WTC11 (cell line): ENCODE measurements at regions not wholly inside any gene's neighbourhood (a gene's known extent, or its start where the extent isn't known, plus 50 kb on each side); places are given as distances from the start of the nearest gene placed in this dataset.

Experiments
- ATAC-seq: fragments of 200-7000 bp; cut with Tn5 transposase; 2 replicates; pipeline ENCODE4 v1.10.0; 2021; ENCODE audit warnings: mild to moderate bottlenecking, moderate library complexity
- CTCF ChIA-PET: fragments of 300-600 bp; sonication (Branson Sonifier 250); formaldehyde crosslinking; loops from one replicate; lab custom pipeline; 2021; ENCODE audit warnings: antibody characterized with exemption; lab: Charles Lee
- POLR2A ChIA-PET: fragments of 350-600 bp; sonication (Branson Sonifier 250); formaldehyde crosslinking; loops from one replicate; lab custom pipeline; 2021; ENCODE audit warnings: antibody characterized with exemption; lab: Charles Lee
- DNase-seq: peaks from one replicate; pipeline ENCODE4 v3.0.0; 2021; ENCODE audit warnings: low spot score
- H3K27ac Mint-ChIP-seq: 2 replicates; pipeline ENCODE4 v1.8.0; 2021; ENCODE audit warnings: mixed read lengths
- H3K27me3 Mint-ChIP-seq: 2 replicates; pipeline ENCODE4 v1.8.0; 2021; ENCODE audit warnings: low read depth, mild to moderate bottlenecking, moderate library complexity, mixed read lengths
- H3K36me3 Mint-ChIP-seq: 2 replicates; pipeline ENCODE4 v1.8.0; 2021; ENCODE audit warnings: mixed read lengths
- H3K4me1 Mint-ChIP-seq: 2 replicates; pipeline ENCODE4 v1.8.0; 2022; ENCODE audit warnings: mixed read lengths
- H3K4me3 Mint-ChIP-seq: 2 replicates; pipeline ENCODE4 v1.8.0; 2021; ENCODE audit warnings: mild to moderate bottlenecking, moderate library complexity, mixed read lengths
- H3K9me3 Mint-ChIP-seq: 2 replicates; pipeline ENCODE4 v1.8.0; 2021; ENCODE audit warnings: mixed read lengths
- ATF1 ChIP-seq: sonication (generic); formaldehyde crosslinking; IDR thresholded peaks from 2 replicates; pipeline ENCODE4 v1.8.1; 2023; ENCODE audit warnings: mild to moderate bottlenecking, moderate library complexity, missing genetic modification reagents
- FOXK1 ChIP-seq: sonication (generic); formaldehyde crosslinking; IDR thresholded peaks from 2 replicates; pipeline ENCODE4 v1.8.0; 2022; ENCODE audit warnings: mild to moderate bottlenecking, moderate library complexity, missing genetic modification reagents
- FOXP1 ChIP-seq: sonication (generic); formaldehyde crosslinking; IDR thresholded peaks from 2 replicates; pipeline ENCODE4 v1.8.0; 2022; ENCODE audit warnings: missing genetic modification reagents, mild to moderate bottlenecking, moderate library complexity, borderline replicate concordance
- NR3C1 ChIP-seq: sonication (generic); formaldehyde crosslinking; conservative IDR thresholded peaks from 2 replicates; pipeline ENCODE4 v1.8.1; 2023; ENCODE audit warnings: low read depth, mild to moderate bottlenecking, missing genetic modification reagents
- OVOL2 ChIP-seq: fragments of 250-450 bp; sonication (Bioruptor Pico); IDR thresholded peaks from 2 replicates; pipeline ENCODE4 v1.9.0; 2021; ENCODE audit warnings: mild to moderate bottlenecking, borderline replicate concordance
- PRRX2 ChIP-seq: fragments of 250-450 bp; sonication (Bioruptor Pico); IDR thresholded peaks from 2 replicates; pipeline ENCODE4 v1.8.0; 2021; ENCODE audit warnings: mild to moderate bottlenecking
- SOX15 ChIP-seq: fragments of 250-450 bp; sonication (Bioruptor Pico); IDR thresholded peaks from 2 replicates; pipeline ENCODE4 v1.9.0; 2021; ENCODE audit warnings: mild to moderate bottlenecking
- TCF7 ChIP-seq: sonication (generic); formaldehyde crosslinking; IDR thresholded peaks from 2 replicates; pipeline ENCODE4 v1.8.0; 2022; ENCODE audit warnings: mild to moderate bottlenecking, low read depth, missing genetic modification reagents, moderate library complexity
- TEAD1 ChIP-seq: sonication (generic); formaldehyde crosslinking; IDR thresholded peaks from 2 replicates; pipeline ENCODE4 v1.8.0; 2022; ENCODE audit warnings: mild to moderate bottlenecking, missing genetic modification reagents
- ZNF219 ChIP-seq: sonication (generic); formaldehyde crosslinking; IDR thresholded peaks from 2 replicates; pipeline ENCODE4 v1.8.0; 2023; ENCODE audit warnings: missing genetic modification reagents, mild to moderate bottlenecking, borderline replicate concordance
- ZNF317 ChIP-seq: sonication (generic); formaldehyde crosslinking; IDR thresholded peaks from 2 replicates; pipeline ENCODE4 v1.8.1; 2023; ENCODE audit warnings: low read depth, mild to moderate bottlenecking, moderate library complexity, missing genetic modification reagents, borderline replicate concordance
- ZNF396 ChIP-seq: fragments of 250-450 bp; sonication (Bioruptor Pico); IDR thresholded peaks from 2 replicates; pipeline ENCODE4 v1.8.0; 2021; ENCODE audit warnings: mild to moderate bottlenecking, moderate library complexity, borderline replicate concordance
- ZNF416 ChIP-seq: fragments of 250-450 bp; sonication (Bioruptor Pico); IDR thresholded peaks from 2 replicates; pipeline ENCODE4 v1.9.0; 2021; ENCODE audit warnings: mild to moderate bottlenecking, inconsistent platforms
- ZNF671 ChIP-seq: fragments of 250-450 bp; sonication (Bioruptor Pico); IDR thresholded peaks from 2 replicates; pipeline ENCODE4 v1.8.0; 2021; ENCODE audit warnings: mild to moderate bottlenecking
- TF ChIP-seq, protein P1 (sequence below): sonication (generic); formaldehyde crosslinking; IDR thresholded peaks from 2 replicates; pipeline ENCODE4 v1.8.1; 2023; ENCODE audit warnings: mild to moderate bottlenecking, missing genetic modification reagents, moderate library complexity
- TF ChIP-seq, protein P2 (sequence below): sonication (generic); formaldehyde crosslinking; conservative IDR thresholded peaks from 2 replicates; pipeline ENCODE4 v1.8.1; 2022; ENCODE audit warnings: mild to moderate bottlenecking, missing genetic modification reagents
- TF ChIP-seq, protein P3 (sequence below): sonication (generic); formaldehyde crosslinking; IDR thresholded peaks from 2 replicates; pipeline ENCODE4 v1.8.1; 2022; ENCODE audit warnings: mild to moderate bottlenecking, moderate library complexity, missing genetic modification reagents
- TF ChIP-seq, protein P4 (sequence below): fragments of 250-450 bp; sonication (Bioruptor Pico); conservative IDR thresholded peaks from 2 replicates; pipeline ENCODE4 v1.9.0; 2021; ENCODE audit warnings: mild to moderate bottlenecking
- TF ChIP-seq, protein P5 (sequence below): fragments of 250-450 bp; sonication (Bioruptor Pico); IDR thresholded peaks from 2 replicates; pipeline ENCODE4 v1.9.0; 2021; ENCODE audit warnings: moderate library complexity, mild to moderate bottlenecking, inconsistent platforms, borderline replicate concordance
- TF ChIP-seq, protein P6 (sequence below): sonication (generic); formaldehyde crosslinking; IDR thresholded peaks from 2 replicates; pipeline ENCODE4 v1.8.0; 2022; ENCODE audit warnings: mild to moderate bottlenecking, missing genetic modification reagents
- TF ChIP-seq, protein P7 (sequence below): sonication (generic); formaldehyde crosslinking; IDR thresholded peaks from 2 replicates; pipeline ENCODE4 v1.8.0; 2023; ENCODE audit warnings: missing genetic modification reagents, mild to moderate bottlenecking, borderline replicate concordance
- TF ChIP-seq, protein P8 (sequence below): fragments of 200-600 bp; IDR thresholded peaks from 2 replicates; pipeline ENCODE4 v1.8.0; 2022; ENCODE audit warnings: antibody characterized with exemption

DNA sequence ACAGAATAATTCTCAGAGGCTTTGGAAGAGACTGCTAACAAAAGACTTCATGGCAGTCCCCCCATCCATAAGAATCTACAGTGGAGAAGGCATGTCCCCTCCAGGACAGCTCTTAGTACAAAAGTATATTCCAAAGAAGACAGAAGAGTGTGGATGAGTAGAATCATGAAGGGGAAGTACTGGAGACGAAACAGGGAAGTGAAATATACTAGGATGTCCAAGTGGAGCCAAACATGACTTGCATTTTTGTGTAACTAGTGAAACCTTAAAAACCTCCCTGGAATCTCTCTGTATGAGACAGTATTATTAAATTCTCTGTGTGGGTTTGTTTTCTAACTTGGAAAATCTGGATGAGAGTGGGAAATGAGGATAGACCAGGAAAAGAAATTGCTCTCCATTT lies 312.4 kb downstream of the RSL24D1 start:
- ChIA-PET POLR2A (no interaction called here), CTCF (no interaction called here)
- ATAC-seq (no peak), DNase-seq (no peak)
- Mint-ChIP-seq H3K36me3 (peaks cover 25% of the 10 kb centered on the region), H3K27ac (no peak overlapping the region), H3K4me3 (no peak overlapping the region), H3K27me3 (peaks cover under 1% of the 10 kb centered on the region; the same call in 1 of the 2 replicates), H3K9me3 (peaks cover 66% of the 10 kb centered on the region), H3K4me1 (no peaks in the 10 kb centered on the region)
- no peak for TF ChIP-seq ZNF396 (CRISPR knock-in tag)
- no peak for TF ChIP-seq NR3C1 (CRISPR knock-in tag)
- TF ChIP-seq, protein P1, sequence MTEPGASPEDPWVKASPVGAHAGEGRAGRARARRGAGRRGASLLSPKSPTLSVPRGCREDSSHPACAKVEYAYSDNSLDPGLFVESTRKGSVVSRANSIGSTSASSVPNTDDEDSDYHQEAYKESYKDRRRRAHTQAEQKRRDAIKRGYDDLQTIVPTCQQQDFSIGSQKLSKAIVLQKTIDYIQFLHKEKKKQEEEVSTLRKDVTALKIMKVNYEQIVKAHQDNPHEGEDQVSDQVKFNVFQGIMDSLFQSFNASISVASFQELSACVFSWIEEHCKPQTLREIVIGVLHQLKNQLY: no peak
- TF ChIP-seq SOX15 (CRISPR knock-in tag): no peak
- TF ChIP-seq, protein P2, sequence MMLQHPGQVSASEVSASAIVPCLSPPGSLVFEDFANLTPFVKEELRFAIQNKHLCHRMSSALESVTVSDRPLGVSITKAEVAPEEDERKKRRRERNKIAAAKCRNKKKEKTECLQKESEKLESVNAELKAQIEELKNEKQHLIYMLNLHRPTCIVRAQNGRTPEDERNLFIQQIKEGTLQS (CRISPR knock-in tag): no peak
- TF ChIP-seq ZNF317 (CRISPR knock-in tag): no peak
- TF ChIP-seq ATF1 (CRISPR knock-in tag): no peak
- TF ChIP-seq TEAD1 (CRISPR knock-in tag): no peak
- TF ChIP-seq, protein P3, sequence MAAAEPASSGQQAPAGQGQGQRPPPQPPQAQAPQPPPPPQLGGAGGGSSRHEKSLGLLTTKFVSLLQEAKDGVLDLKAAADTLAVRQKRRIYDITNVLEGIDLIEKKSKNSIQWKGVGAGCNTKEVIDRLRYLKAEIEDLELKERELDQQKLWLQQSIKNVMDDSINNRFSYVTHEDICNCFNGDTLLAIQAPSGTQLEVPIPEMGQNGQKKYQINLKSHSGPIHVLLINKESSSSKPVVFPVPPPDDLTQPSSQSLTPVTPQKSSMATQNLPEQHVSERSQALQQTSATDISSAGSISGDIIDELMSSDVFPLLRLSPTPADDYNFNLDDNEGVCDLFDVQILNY (CRISPR knock-in tag): no peak
- TF ChIP-seq, protein P4, sequence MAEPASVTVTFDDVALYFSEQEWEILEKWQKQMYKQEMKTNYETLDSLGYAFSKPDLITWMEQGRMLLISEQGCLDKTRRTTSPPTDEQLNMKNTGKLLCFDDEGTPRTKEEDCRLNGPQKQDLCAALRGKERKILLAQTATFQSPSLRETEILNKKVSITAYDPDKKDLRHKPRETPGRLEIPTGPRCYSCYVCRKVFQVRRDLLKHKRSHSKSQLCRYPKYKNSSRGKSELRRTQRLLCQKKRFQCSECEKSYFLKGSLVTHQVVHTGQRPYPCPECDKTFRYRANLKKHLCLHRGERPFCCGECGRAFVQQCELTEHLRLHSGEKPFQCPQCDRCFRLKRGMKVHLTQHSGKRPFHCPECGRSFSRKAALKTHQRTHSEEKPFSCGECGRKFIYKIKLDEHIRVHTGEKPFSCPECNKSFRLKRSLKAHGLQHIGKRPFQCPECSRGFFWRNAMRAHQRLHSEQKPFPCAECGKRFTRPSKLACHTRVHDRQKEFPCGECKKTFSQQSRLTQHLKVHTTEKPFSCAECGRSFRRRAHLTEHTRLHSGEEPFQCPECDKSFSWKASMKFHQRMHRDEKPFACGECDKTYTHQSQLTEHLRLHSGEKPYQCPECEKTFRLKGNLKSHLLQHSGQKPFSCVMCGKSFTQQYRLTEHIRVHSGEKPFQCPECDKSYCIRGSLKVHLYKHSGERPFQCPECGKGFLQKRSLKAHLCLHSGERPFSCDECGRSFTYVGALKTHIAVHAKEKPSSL (CRISPR knock-in tag): no peak
- TF ChIP-seq, protein P5, sequence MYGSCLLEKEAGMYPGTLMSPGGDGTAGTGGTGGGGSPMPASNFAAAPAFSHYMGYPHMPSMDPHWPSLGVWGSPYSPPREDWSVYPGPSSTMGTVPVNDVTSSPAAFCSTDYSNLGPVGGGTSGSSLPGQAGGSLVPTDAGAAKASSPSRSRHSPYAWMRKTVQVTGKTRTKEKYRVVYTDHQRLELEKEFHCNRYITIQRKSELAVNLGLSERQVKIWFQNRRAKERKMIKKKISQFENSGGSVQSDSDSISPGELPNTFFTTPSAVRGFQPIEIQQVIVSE: no peak
- TF ChIP-seq FOXP1 (CRISPR knock-in tag): no peak
- no peak for TF ChIP-seq OVOL2 (CRISPR knock-in tag)

DNA sequence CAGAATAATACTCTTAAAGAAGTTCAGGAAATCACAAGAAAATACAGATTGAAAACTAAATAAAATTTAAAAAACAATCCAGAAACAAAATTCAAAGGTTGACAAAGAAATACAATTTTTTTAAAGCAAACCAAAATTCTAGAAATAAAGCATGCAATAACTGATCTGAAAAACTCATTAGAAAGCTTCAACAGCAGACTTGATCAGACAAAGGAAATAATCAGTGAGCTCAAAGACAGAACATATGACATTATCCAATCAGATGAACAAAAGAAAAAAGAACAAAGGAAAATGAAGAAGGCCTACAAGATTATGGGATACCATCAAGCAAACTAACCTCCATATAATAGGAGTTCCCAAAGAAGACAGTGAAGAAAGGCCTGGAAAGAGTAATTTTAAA lies 336.8 kb downstream of the RSL24D1 start:
- Mint-ChIP-seq H3K4me3 (no peak overlapping the region), H3K27me3 (no peaks in the 10 kb centered on the region), H3K9me3 (peaks cover 36% of the 10 kb centered on the region), H3K27ac (no peak overlapping the region), H3K4me1 (no peaks in the 10 kb centered on the region), H3K36me3 (peaks cover 3% of the 10 kb centered on the region; the same call in 1 of the 2 replicates)
- no peak for ATAC-seq
- DNase-seq: no peak
- POLR2A ChIA-PET: no interaction called here
- CTCF ChIA-PET: no interaction called here
- TF ChIP-seq OVOL2 (CRISPR knock-in tag) (no peak), PRRX2 (no peak), ZNF219 (CRISPR knock-in tag) (no peak), ZNF317 (CRISPR knock-in tag) (no peak), ZNF416 (CRISPR knock-in tag) (no peak), ZNF396 (CRISPR knock-in tag) (no peak), FOXK1 (no peak), ZNF671 (CRISPR knock-in tag) (no peak), TCF7 (CRISPR knock-in tag) (no peak)
- TF ChIP-seq, protein P6, sequence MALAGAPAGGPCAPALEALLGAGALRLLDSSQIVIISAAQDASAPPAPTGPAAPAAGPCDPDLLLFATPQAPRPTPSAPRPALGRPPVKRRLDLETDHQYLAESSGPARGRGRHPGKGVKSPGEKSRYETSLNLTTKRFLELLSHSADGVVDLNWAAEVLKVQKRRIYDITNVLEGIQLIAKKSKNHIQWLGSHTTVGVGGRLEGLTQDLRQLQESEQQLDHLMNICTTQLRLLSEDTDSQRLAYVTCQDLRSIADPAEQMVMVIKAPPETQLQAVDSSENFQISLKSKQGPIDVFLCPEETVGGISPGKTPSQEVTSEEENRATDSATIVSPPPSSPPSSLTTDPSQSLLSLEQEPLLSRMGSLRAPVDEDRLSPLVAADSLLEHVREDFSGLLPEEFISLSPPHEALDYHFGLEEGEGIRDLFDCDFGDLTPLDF (CRISPR knock-in tag): no peak
- TF ChIP-seq, protein P7, sequence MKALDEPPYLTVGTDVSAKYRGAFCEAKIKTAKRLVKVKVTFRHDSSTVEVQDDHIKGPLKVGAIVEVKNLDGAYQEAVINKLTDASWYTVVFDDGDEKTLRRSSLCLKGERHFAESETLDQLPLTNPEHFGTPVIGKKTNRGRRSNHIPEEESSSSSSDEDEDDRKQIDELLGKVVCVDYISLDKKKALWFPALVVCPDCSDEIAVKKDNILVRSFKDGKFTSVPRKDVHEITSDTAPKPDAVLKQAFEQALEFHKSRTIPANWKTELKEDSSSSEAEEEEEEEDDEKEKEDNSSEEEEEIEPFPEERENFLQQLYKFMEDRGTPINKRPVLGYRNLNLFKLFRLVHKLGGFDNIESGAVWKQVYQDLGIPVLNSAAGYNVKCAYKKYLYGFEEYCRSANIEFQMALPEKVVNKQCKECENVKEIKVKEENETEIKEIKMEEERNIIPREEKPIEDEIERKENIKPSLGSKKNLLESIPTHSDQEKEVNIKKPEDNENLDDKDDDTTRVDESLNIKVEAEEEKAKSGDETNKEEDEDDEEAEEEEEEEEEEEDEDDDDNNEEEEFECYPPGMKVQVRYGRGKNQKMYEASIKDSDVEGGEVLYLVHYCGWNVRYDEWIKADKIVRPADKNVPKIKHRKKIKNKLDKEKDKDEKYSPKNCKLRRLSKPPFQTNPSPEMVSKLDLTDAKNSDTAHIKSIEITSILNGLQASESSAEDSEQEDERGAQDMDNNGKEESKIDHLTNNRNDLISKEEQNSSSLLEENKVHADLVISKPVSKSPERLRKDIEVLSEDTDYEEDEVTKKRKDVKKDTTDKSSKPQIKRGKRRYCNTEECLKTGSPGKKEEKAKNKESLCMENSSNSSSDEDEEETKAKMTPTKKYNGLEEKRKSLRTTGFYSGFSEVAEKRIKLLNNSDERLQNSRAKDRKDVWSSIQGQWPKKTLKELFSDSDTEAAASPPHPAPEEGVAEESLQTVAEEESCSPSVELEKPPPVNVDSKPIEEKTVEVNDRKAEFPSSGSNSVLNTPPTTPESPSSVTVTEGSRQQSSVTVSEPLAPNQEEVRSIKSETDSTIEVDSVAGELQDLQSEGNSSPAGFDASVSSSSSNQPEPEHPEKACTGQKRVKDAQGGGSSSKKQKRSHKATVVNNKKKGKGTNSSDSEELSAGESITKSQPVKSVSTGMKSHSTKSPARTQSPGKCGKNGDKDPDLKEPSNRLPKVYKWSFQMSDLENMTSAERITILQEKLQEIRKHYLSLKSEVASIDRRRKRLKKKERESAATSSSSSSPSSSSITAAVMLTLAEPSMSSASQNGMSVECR: no peak
- TF ChIP-seq, protein P8, sequence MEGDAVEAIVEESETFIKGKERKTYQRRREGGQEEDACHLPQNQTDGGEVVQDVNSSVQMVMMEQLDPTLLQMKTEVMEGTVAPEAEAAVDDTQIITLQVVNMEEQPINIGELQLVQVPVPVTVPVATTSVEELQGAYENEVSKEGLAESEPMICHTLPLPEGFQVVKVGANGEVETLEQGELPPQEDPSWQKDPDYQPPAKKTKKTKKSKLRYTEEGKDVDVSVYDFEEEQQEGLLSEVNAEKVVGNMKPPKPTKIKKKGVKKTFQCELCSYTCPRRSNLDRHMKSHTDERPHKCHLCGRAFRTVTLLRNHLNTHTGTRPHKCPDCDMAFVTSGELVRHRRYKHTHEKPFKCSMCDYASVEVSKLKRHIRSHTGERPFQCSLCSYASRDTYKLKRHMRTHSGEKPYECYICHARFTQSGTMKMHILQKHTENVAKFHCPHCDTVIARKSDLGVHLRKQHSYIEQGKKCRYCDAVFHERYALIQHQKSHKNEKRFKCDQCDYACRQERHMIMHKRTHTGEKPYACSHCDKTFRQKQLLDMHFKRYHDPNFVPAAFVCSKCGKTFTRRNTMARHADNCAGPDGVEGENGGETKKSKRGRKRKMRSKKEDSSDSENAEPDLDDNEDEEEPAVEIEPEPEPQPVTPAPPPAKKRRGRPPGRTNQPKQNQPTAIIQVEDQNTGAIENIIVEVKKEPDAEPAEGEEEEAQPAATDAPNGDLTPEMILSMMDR: no peak
